GM18505 (cell line): ENCODE measurements at regions not wholly inside any gene's neighbourhood (a gene's known extent, or its start where the extent isn't known, plus 50 kb on each side); places are given as distances from the start of the nearest gene placed in this dataset.

Experiments
- ATAC-seq: cut with Tn5 transposase; IDR thresholded peaks from one replicate; pipeline ENCODE4 v1.9.1; 2021; ENCODE audit not compliant: unreplicated experiment
- POLR2A ChIP-seq: IDR thresholded peaks from 4 replicates; pipeline ENCODE4 v1.6.1; 2011; ENCODE audit warnings: borderline replicate concordance; ENCODE audit not compliant: insufficient read depth, insufficient read length; ENCODE audit errors: extremely low read depth

- ATAC-seq = no peak
- no peak for TF ChIP-seq POLR2A
Observed at GRCh38 chr5:61854531-61854930, 451.5 kb upstream of the KIF2A start.

GRCh38 chr5:61860978-61861377 lies 445.0 kb upstream of the KIF2A start:
- ATAC-seq = no peak
- TF ChIP-seq POLR2A = no peak

GRCh38 chr5:61866930-61867329 lies 439.1 kb upstream of the KIF2A start:
- peak; percentile 94 for ATAC-seq

DNA sequence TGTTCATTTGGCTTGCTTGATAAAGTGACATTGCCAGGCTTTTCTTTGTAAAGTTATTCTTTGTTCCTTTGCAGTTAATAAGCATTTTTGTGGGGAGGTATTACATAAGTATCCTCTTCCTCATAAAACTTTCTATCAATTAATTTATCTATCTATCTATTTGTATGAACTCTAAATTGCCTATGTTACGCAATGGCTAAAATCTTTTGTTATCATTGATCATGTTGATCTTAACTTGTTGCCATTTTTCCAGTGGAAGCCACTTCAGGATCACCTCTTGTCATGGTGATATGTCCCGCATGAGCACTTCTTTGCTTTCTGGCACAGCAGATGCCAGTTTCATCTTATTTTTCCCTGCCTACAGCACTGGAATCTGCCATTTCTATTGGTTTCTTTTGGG lies 436.7 kb upstream of the KIF2A start:
- ATAC-seq = no peak
- TF ChIP-seq POLR2A = no peak

More at GRCh38 chr5:61866930-61867329, 439.1 kb upstream of the KIF2A start:
- no peak for TF ChIP-seq POLR2A

DNA sequence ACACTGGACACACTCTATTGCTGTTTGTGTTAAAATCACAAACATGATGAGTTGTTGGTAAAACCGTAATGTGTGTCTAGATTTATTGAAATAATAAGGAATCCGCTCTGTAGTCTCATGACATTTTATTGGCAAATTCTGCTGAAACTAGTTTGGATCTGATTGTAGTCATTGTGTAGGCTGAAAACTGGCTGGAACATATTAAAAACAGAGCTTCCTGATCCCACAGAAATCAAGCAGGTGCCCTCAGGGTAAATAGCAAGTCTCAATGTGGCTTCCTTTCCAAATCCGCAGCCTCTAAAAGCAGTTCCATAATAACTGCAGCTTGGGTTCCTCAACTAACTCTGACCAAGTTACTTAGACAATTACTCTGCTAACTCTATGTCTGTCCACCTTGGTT lies 427.5 kb upstream of the KIF2A start:
- no peak for ATAC-seq
- no peak for TF ChIP-seq POLR2A

DNA sequence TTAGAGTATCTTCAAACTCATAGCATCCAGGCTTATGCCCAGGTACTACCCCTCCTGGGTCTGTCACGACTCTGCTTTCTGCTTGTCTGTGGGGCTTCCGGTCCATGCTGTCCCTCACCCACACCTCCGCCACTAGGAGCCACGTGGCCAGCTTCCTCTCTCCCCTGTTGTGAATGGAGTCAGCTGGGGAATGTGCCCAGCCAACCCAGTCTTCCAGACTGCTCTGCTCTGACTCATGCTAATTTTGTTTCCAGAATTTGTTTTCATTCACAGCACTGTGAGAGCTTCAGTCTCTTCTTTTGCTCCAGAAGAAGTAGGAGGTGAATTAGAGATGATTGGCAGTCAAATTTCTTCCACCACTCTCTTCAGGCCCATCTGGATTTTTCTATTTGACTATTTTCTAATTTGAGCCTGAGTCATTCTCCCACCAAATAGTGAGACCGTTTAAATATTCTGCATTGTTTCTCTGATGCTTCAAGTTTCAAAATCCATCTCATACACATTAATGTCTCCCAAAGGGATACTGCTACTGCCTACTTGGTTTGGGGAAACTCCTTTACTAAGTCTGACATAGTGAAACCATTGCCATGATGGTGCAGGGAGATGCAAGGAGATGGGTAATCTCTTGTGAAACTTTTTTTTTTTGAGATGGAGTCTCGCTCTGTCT lies 424.1 kb upstream of the KIF2A start:
- no peak for TF ChIP-seq POLR2A
- ATAC-seq = no peak

GRCh38 chr5:61882901-61883500 lies 423.0 kb upstream of the KIF2A start:
- TF ChIP-seq POLR2A = no peak
- ATAC-seq = no peak

GRCh38 chr5:61884252-61884855 lies 421.7 kb upstream of the KIF2A start:
- TF ChIP-seq POLR2A = no peak
- no peak for ATAC-seq

DNA sequence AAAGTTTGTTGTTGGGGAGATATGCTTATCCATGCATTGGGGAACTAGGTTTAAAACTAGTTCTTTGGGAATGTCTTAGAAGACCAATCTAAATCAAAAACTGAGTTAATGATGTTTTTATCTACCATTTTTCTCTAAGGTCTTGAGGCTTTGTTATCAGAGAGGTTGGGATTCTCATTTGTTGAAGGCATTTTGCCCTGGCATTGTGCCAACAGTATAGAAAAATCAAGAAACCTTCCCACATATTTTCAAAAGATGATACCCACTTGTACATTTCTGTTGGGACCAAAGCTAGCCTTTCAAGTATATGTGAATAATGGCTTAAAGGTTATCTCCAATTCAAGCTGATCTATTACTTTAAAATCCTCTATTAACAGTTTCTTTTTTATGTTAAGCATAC lies 419.8 kb upstream of the KIF2A start:
- no peak for TF ChIP-seq POLR2A
- no peak for ATAC-seq

- no peak for ATAC-seq
- no peak for TF ChIP-seq POLR2A
Observed at GRCh38 chr5:61887271-61887670, 418.7 kb upstream of the KIF2A start.

DNA sequence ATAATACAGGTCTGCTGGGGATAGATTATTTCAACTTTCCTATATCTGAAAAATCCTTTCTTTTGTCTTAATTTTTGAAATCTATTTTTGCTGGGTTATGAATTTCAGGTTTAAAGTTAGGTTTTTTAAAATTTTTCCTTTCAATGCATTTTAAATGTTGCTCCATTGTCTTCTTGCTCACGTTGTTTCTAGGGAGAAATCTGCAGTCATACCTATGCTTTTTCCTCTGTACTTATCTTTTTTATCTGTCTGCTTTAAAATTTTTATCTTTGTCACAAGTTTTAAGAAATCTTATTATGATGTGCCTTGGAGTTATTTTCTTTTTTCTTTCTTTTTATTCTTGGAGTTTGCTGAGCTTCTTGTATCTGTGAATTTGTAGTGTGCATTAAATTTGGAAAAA lies 412.0 kb upstream of the KIF2A start:
- ATAC-seq = no peak
- TF ChIP-seq POLR2A = no peak

- ATAC-seq = no peak
- no peak for TF ChIP-seq POLR2A
Observed at GRCh38 chr5:61896811-61897210, 409.2 kb upstream of the KIF2A start.

DNA sequence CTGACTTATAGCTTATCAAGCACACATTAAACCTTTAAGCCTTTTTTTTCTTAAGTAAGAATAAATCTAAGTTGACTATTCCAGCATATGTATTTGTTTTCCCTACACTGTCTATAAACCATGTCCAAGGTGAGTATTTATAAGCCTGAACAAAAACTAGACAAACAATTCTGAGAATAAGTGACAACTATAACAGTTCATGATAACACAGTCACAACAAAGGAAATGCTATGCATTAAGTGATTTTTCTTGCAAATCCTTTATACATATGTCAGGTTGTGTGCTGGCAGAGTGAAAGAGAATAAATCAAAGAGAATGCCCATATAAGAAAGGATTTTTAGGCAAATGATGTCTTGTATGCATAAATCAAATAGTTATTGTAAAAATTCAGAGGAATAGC lies 408.8 kb upstream of the KIF2A start:
- no peak for TF ChIP-seq POLR2A
- ATAC-seq = no peak

DNA sequence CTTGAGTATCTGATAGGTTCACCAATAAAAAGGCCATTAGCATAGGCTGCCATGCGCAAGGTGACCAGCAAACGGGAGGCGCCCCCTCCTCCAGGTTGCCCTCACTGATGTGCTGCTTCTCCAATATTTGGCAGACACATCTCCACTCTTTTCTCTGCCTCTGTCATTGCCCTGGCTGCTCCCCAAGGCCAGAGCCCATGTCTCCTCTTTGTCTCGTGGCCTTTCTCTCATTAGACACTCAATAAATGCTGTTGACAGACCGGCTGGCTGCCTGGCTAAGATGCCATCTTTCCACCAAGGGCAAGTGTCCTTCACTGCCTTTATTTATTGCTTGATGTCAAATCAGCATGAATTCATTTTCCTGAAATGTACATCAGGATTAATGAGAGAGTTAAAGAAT lies 404.0 kb upstream of the KIF2A start:
- ATAC-seq = no peak

More for the DNA sequence above, 404.0 kb upstream of the KIF2A start:
- TF ChIP-seq POLR2A = no peak
